Stimulated activated CD8-positive, alpha-beta memory T cell treated with anti-CD3 and anti-CD28 coated beads, Interleukin-12 subunit alpha, Interleukin-12 subunit beta, amount 100 ng/mL, for 4 hours (primary cell): ENCODE measurements at regions not wholly inside any gene's neighbourhood (a gene's known extent, or its start where the extent isn't known, plus 50 kb on each side); places are given as distances from the start of the nearest gene placed in this dataset.

Experiments used
- DNase-seq: peaks from one replicate; pipeline ENCODE4 v3.0.0-alpha.2; 2020; ENCODE audit warnings: low read depth

GRCh38 chr3:182257361-182257760 is 535.9 kb upstream of the ATP11B start:
- DNase-seq = no peak

GRCh38 chr3:182258538-182259177 is 534.6 kb upstream of the ATP11B start:
- DNase-seq = no peak

GRCh38 chr3:182259579-182259978 is 533.7 kb upstream of the ATP11B start:
- no peak for DNase-seq

- DNase-seq = no peak
These were observed 532.3 kb upstream of the ATP11B start for GRCh38 chr3:182261041-182261440.

GRCh38 chr3:182268711-182269110 is 524.6 kb upstream of the ATP11B start:
- no peak for DNase-seq

GRCh38 chr3:182276512-182276911 is 516.8 kb upstream of the ATP11B start:
- no peak for DNase-seq

- no peak for DNase-seq
These were observed 508.5 kb upstream of the ATP11B start for GRCh38 chr3:182284793-182285192.

GRCh38 chr3:182292591-182292990 is 500.7 kb upstream of the ATP11B start:
- no peak for DNase-seq

- no peak for DNase-seq
These were observed 499.0 kb upstream of the ATP11B start for GRCh38 chr3:182294256-182294655.

- no peak for DNase-seq
These were observed 498.6 kb upstream of the ATP11B start for GRCh38 chr3:182294696-182295095.

GRCh38 chr3:182300266-182300665 is 493.0 kb upstream of the ATP11B start:
- DNase-seq = no peak

- DNase-seq = no peak
These were observed 490.1 kb upstream of the ATP11B start for GRCh38 chr3:182303169-182303568.

GRCh38 chr3:182305881-182306665 is 487.2 kb upstream of the ATP11B start:
- DNase-seq = no peak

GRCh38 chr3:182308328-182308727 is 485.0 kb upstream of the ATP11B start:
- DNase-seq = no peak

GRCh38 chr3:182309120-182309519 is 484.2 kb upstream of the ATP11B start:
- DNase-seq = no peak

- DNase-seq = no peak
These were observed 478.0 kb upstream of the ATP11B start for GRCh38 chr3:182315313-182315712.

- no peak for DNase-seq
These were observed 470.1 kb upstream of the ATP11B start for GRCh38 chr3:182323126-182323700.

GRCh38 chr3:182323898-182324297 is 469.4 kb upstream of the ATP11B start:
- no peak for DNase-seq

- no peak for DNase-seq
These were observed 467.9 kb upstream of the ATP11B start for GRCh38 chr3:182325213-182325950.

- no peak for DNase-seq
These were observed 466.1 kb upstream of the ATP11B start for GRCh38 chr3:182327196-182327681.

GRCh38 chr3:182330646-182331045 is 462.7 kb upstream of the ATP11B start:
- DNase-seq = no peak

GRCh38 chr3:182331341-182331740 is 462.0 kb upstream of the ATP11B start:
- DNase-seq = no peak
